ENCODE measurements at regions not wholly inside any gene's neighbourhood (a gene's known extent, or its start where the extent isn't known, plus 50 kb on each side); places are given as distances from the start of the nearest gene placed in this dataset.

GRCh38 chrX:96387801-96388200, 296.8 kb upstream of the DIAPH2 start:
- no peak overlapping the region for H2BK5ac ChIP-seq (ENCODE audit: low read depth, low read length)
- no peak overlapping the region for H3K18ac ChIP-seq (ENCODE audit: extremely low read depth, low read length)
- ChIA-PET CTCF (ENCODE audit: partially characterized antibody) (no interaction called here), POLR2A (ENCODE audit: partially characterized antibody) (no interaction called here)
- no peaks in the 10 kb centered on the region for H3K36me3 ChIP-seq (ENCODE audit: control insufficient read depth in 2 of 4, insufficient read depth in 4 of 4, low read length in 3 of 4)
- H3K9me3 ChIP-seq (ENCODE audit: insufficient read depth in 2 of 2, low read depth in 1 of 2, low read length in 1 of 2), result no peaks in the 10 kb centered on the region
- H4K8ac ChIP-seq (ENCODE audit: extremely low read depth, insufficient read depth, low read length), result no peak overlapping the region
- no peak overlapping the region for H3K56ac ChIP-seq (replicated peaks; ENCODE audit: insufficient read length, low read depth, low read length)
- no peak for TF ChIP-seq CHD1 (IDR thresholded peaks at IDR 0.05; ENCODE audit: low read depth, low read length)
- TF ChIP-seq JUND (IDR thresholded peaks at IDR 0.05; ENCODE audit: low read length), result no peak
- no peak for TF ChIP-seq FOSL1 (IDR thresholded peaks at IDR 0.05; ENCODE audit: insufficient read depth, low read depth, low read length)
- TF ChIP-seq TCF12 (IDR thresholded peaks at IDR 0.05; ENCODE audit: low read depth, low read length), result no peak
- TF ChIP-seq CHD2 (IDR thresholded peaks at IDR 0.05; ENCODE audit: low read length), result no peak
- TF ChIP-seq HDAC6 (IDR thresholded peaks at IDR 0.05; ENCODE audit: low read depth, low read length), result no peak
- TF ChIP-seq HDAC2 (IDR thresholded peaks at IDR 0.05; ENCODE audit: borderline replicate concordance in 1 of 2, low read depth in 2 of 2, low read length in 2 of 2), result no peak
- TF ChIP-seq YY1 (IDR thresholded peaks at IDR 0.05; ENCODE audit: low read depth, low read length), result no peak
- no peak for TF ChIP-seq EGR1 (IDR thresholded peaks at IDR 0.05; ENCODE audit: borderline replicate concordance, low read depth, low read length)
- no peak for TF ChIP-seq SIN3A (conservative IDR thresholded peaks at IDR 0.05 in 1 of 2, IDR thresholded peaks at IDR 0.05 in 1 of 2; ENCODE audit: low read depth in 1 of 2, low read length in 2 of 2)
- no peak for TF ChIP-seq MAFK (IDR thresholded peaks at IDR 0.05; ENCODE audit: low read depth, low read length)
- TF ChIP-seq POLR2AphosphoS5 (IDR thresholded peaks at IDR 0.05; ENCODE audit: low read depth, low read length), result no peak
- no peak for TF ChIP-seq RBBP5 (IDR thresholded peaks at IDR 0.05; ENCODE audit: borderline replicate concordance, low read depth, low read length)
- H2BK120ac ChIP-seq (replicated peaks; ENCODE audit: low read depth, low read length), result no peak overlapping the region
- H3K79me1 ChIP-seq (ENCODE audit: low read depth, low read length), result no peaks in the 10 kb centered on the region
- no peaks in the 10 kb centered on the region for H3K23me2 ChIP-seq (ENCODE audit: low read depth, low read length)
- no peak overlapping the region for H4K91ac ChIP-seq (replicated peaks; ENCODE audit: insufficient read length, low read length)
- no peaks in the 10 kb centered on the region for H3K4me1 ChIP-seq (replicated peaks in 1 of 4; ENCODE audit: control insufficient read depth in 3 of 4, insufficient read depth in 4 of 4, low read length in 3 of 4)
- no peak overlapping the region for H3K27ac ChIP-seq (ENCODE audit: low read depth, low read length)
- no peak overlapping the region for H2AFZ ChIP-seq (ENCODE audit: low read length)
- H3K79me2 ChIP-seq (ENCODE audit: control insufficient read depth in 1 of 2, insufficient read depth in 2 of 2, low read length in 2 of 2), result no peaks in the 10 kb centered on the region
- no peak overlapping the region for H2BK15ac ChIP-seq (ENCODE audit: low read length)
- H3K4ac ChIP-seq (replicated peaks; ENCODE audit: insufficient read length, low read depth, low read length), result no peak overlapping the region
- H4K20me1 ChIP-seq (replicated peaks in 1 of 2; ENCODE audit: control insufficient read depth in 1 of 2, insufficient read depth in 2 of 2, low read length in 2 of 2), result no peaks in the 10 kb centered on the region
- H3K14ac ChIP-seq (ENCODE audit: insufficient read length), result no peak overlapping the region
- H3K4me3 ChIP-seq (ENCODE audit: extremely low read depth in 1 of 4, insufficient read depth in 2 of 4, low read depth in 3 of 4, low read length in 4 of 4), result no peak overlapping the region
- no peak overlapping the region for H3K4me2 ChIP-seq (ENCODE audit: insufficient read depth in 1 of 2, low read depth in 2 of 2, low read length in 2 of 2)
- no peak overlapping the region for H2BK12ac ChIP-seq (ENCODE audit: low read depth, low read length)
- H3K27me3 ChIP-seq (replicated peaks in 1 of 4; ENCODE audit: control insufficient read depth in 3 of 4, extremely low read depth in 1 of 4, insufficient read depth in 3 of 4, low read length in 3 of 4), result no peaks in the 10 kb centered on the region
- no peak overlapping the region for H2BK20ac ChIP-seq (ENCODE audit: low read length)
- WGBS, 2 experiments (ENCODE audit: extremely low coverage in 1 of 2, insufficient coverage in 1 of 2, insufficient read length in 1 of 2, insufficient replicate concordance in 2 of 2, low coverage in 1 of 2, low lambda C conversion rate in 2 of 2, missing lambda C conversion rate in 1 of 2), result 78% methylated on average over 2 of the region's 2 CpGs; no CpG with 5 or more reads in 1 of the 2 experiments
- no peak overlapping the region for H4K5ac ChIP-seq (ENCODE audit: insufficient read length, low read depth, low read length)
- no peak for FAIRE-seq
- H2AK5ac ChIP-seq (ENCODE audit: low read depth, low read length), result no peak overlapping the region
- no peak overlapping the region for H3K9ac ChIP-seq (replicated peaks in 1 of 4; ENCODE audit: extremely low read depth in 1 of 4, low read depth in 3 of 4, low read length in 3 of 4)
- no peak overlapping the region for H3K23ac ChIP-seq (ENCODE audit: insufficient read length)
- no peak for DNase-seq (ENCODE audit: low read depth in 1 of 2, low spot score in 2 of 2)
